HG03432 (cell line): ENCODE measurements at regions not wholly inside any gene's neighbourhood (a gene's known extent, or its start where the extent isn't known, plus 50 kb on each side); places are given as distances from the start of the nearest gene placed in this dataset.

Experiments used
- ATAC-seq: cut with Tn5 transposase; IDR thresholded peaks from one replicate; pipeline ENCODE4 v1.9.1; 2021; ENCODE audit warnings: mild to moderate bottlenecking, moderate library complexity; ENCODE audit not compliant: unreplicated experiment

- no peak for ATAC-seq
Observed at GRCh38 chr1:218809625-218810024, 364.1 kb upstream of the LYPLAL1 start.

- ATAC-seq = no peak
Observed at GRCh38 chr1:218810306-218810705, 363.4 kb upstream of the LYPLAL1 start.

- ATAC-seq = no peak
Observed at GRCh38 chr1:218811497-218811896, 362.2 kb upstream of the LYPLAL1 start.

- no peak for ATAC-seq
Observed at GRCh38 chr1:218812360-218812759, 361.3 kb upstream of the LYPLAL1 start.

GRCh38 chr1:218813237-218813636 is 360.4 kb upstream of the LYPLAL1 start:
- ATAC-seq = no peak

GRCh38 chr1:218815076-218815475 is 358.6 kb upstream of the LYPLAL1 start:
- ATAC-seq = no peak

GRCh38 chr1:218817071-218817470 is 356.6 kb upstream of the LYPLAL1 start:
- ATAC-seq = no peak

GRCh38 chr1:218817691-218818465 is 355.8 kb upstream of the LYPLAL1 start:
- no peak for ATAC-seq

GRCh38 chr1:218823291-218823900 is 350.3 kb upstream of the LYPLAL1 start:
- ATAC-seq = peak; percentile 76

- ATAC-seq = no peak
Observed at GRCh38 chr1:218827486-218827885, 346.2 kb upstream of the LYPLAL1 start.

- ATAC-seq = no peak
Observed at GRCh38 chr1:218828125-218828650, 345.5 kb upstream of the LYPLAL1 start.

- ATAC-seq = no peak
Observed at GRCh38 chr1:218829097-218829496, 344.6 kb upstream of the LYPLAL1 start.

GRCh38 chr1:218835609-218836008 is 338.1 kb upstream of the LYPLAL1 start:
- ATAC-seq = no peak

GRCh38 chr1:218836264-218836663 is 337.4 kb upstream of the LYPLAL1 start:
- ATAC-seq = no peak

- ATAC-seq = no peak
Observed at GRCh38 chr1:218837051-218837450, 336.6 kb upstream of the LYPLAL1 start.

GRCh38 chr1:218845589-218845988 is 328.1 kb upstream of the LYPLAL1 start:
- no peak for ATAC-seq

- no peak for ATAC-seq
Observed at GRCh38 chr1:218846181-218846580, 327.5 kb upstream of the LYPLAL1 start.

- ATAC-seq = no peak
Observed at GRCh38 chr1:218847089-218847768, 326.4 kb upstream of the LYPLAL1 start.

- no peak for ATAC-seq
Observed at GRCh38 chr1:218848009-218848408, 325.7 kb upstream of the LYPLAL1 start.

GRCh38 chr1:218850367-218850766 is 323.3 kb upstream of the LYPLAL1 start:
- no peak for ATAC-seq

GRCh38 chr1:218851586-218851985 is 322.1 kb upstream of the LYPLAL1 start:
- ATAC-seq = no peak

- no peak for ATAC-seq
Observed at GRCh38 chr1:218852527-218852926, 321.2 kb upstream of the LYPLAL1 start.
